ENCODE measurements at regions not wholly inside any gene's neighbourhood (a gene's known extent, or its start where the extent isn't known, plus 50 kb on each side); places are given as distances from the start of the nearest gene placed in this dataset.
"Not testable (repeated sequence)": the region's sequence is repeated elsewhere in the genome, so short reads cannot be mapped to it uniquely, and the experiment has no call there.

GRCh38 chr6:115137910-115138309 lies 795.1 kb upstream of the HS3ST5 start:
- Histone ChIP-seq H3K27ac (ENCODE audit: low read depth, low read length, poor library complexity, severe bottlenecking) (no peak overlapping the region), H2AFZ (ENCODE audit: low read length) (no peak overlapping the region), H3K9ac (ENCODE audit: low read length) (no peak overlapping the region), H3K36me3 (ENCODE audit: insufficient read depth, low read length) (no peaks in the 10 kb centered on the region), H4K20me1 (ENCODE audit: insufficient read depth, low read length) (no peaks in the 10 kb centered on the region), H3K27me3 (ENCODE audit: insufficient read depth, low read length) (no peaks in the 10 kb centered on the region), H3K4me3 (ENCODE audit: low read depth, low read length, poor library complexity, severe bottlenecking) (no peak overlapping the region), H3K9me2 (ENCODE audit: low read depth, low read length) (no peaks in the 10 kb centered on the region), H3K4me1 (ENCODE audit: insufficient read depth, low read length, severe bottlenecking) (no peaks in the 10 kb centered on the region), H3K9me3 (ENCODE audit: low read length) (no peaks in the 10 kb centered on the region), H3K79me2 (ENCODE audit: insufficient read depth, low read length) (no peaks in the 10 kb centered on the region), H3K4me2 (ENCODE audit: low read length) (no peak overlapping the region), H3F3A (ENCODE audit: insufficient read depth, low read length) (no peaks in the 10 kb centered on the region)
- no peak for TF ChIP-seq CTCF (IDR thresholded peaks at IDR 0.05; ENCODE audit: low read length)
- TF ChIP-seq EZH2 (IDR thresholded peaks at IDR 0.05; ENCODE audit: borderline replicate concordance, low read length) = no peak

- Histone ChIP-seq H2AFZ (ENCODE audit: low read length) (no peak overlapping the region), H3F3A (ENCODE audit: insufficient read depth, low read length) (no peaks in the 10 kb centered on the region), H3K79me2 (ENCODE audit: insufficient read depth, low read length) (no peaks in the 10 kb centered on the region), H3K4me3 (ENCODE audit: low read depth, low read length, poor library complexity, severe bottlenecking) (no peak overlapping the region), H3K9me3 (ENCODE audit: low read length) (no peaks in the 10 kb centered on the region), H3K4me2 (ENCODE audit: low read length) (no peak overlapping the region), H3K27me3 (ENCODE audit: insufficient read depth, low read length) (no peaks in the 10 kb centered on the region), H4K20me1 (ENCODE audit: insufficient read depth, low read length) (no peaks in the 10 kb centered on the region), H3K9me2 (ENCODE audit: low read depth, low read length) (no peaks in the 10 kb centered on the region), H3K9ac (ENCODE audit: low read length) (no peak overlapping the region), H3K4me1 (ENCODE audit: insufficient read depth, low read length, severe bottlenecking) (no peaks in the 10 kb centered on the region), H3K36me3 (ENCODE audit: insufficient read depth, low read length) (no peaks in the 10 kb centered on the region), H3K27ac (ENCODE audit: low read depth, low read length, poor library complexity, severe bottlenecking) (no peak overlapping the region)
- TF ChIP-seq EZH2 (IDR thresholded peaks at IDR 0.05; ENCODE audit: borderline replicate concordance, low read length) = no peak
- TF ChIP-seq CTCF (IDR thresholded peaks at IDR 0.05; ENCODE audit: low read length) = no peak
These were observed 791.0 kb upstream of the HS3ST5 start for GRCh38 chr6:115133790-115134189.

GRCh38 chr6:115131709-115132490 lies 789.1 kb upstream of the HS3ST5 start:
- Histone ChIP-seq H3F3A (ENCODE audit: insufficient read depth, low read length) (no peaks in the 10 kb centered on the region), H3K4me1 (ENCODE audit: insufficient read depth, low read length, severe bottlenecking) (no peaks in the 10 kb centered on the region), H3K36me3 (ENCODE audit: insufficient read depth, low read length) (no peaks in the 10 kb centered on the region), H3K9me3 (ENCODE audit: low read length) (no peaks in the 10 kb centered on the region), H3K9ac (ENCODE audit: low read length) (no peak overlapping the region), H3K27me3 (ENCODE audit: insufficient read depth, low read length) (no peaks in the 10 kb centered on the region), H3K4me3 (ENCODE audit: low read depth, low read length, poor library complexity, severe bottlenecking) (no peak overlapping the region), H2AFZ (ENCODE audit: low read length) (no peak overlapping the region), H4K20me1 (ENCODE audit: insufficient read depth, low read length) (no peaks in the 10 kb centered on the region), H3K79me2 (ENCODE audit: insufficient read depth, low read length) (no peaks in the 10 kb centered on the region), H3K9me2 (ENCODE audit: low read depth, low read length) (no peaks in the 10 kb centered on the region), H3K4me2 (ENCODE audit: low read length) (no peak overlapping the region), H3K27ac (ENCODE audit: low read depth, low read length, poor library complexity, severe bottlenecking) (no peak overlapping the region)
- no peak for TF ChIP-seq CTCF (IDR thresholded peaks at IDR 0.05; ENCODE audit: low read length)
- TF ChIP-seq EZH2 (IDR thresholded peaks at IDR 0.05; ENCODE audit: borderline replicate concordance, low read length) = no peak

- not testable (repeated sequence) for H3K9me3 ChIP-seq (ENCODE audit: low read length); H3K4me2 ChIP-seq (ENCODE audit: low read length); H3K27me3 ChIP-seq (ENCODE audit: insufficient read depth, low read length); H3K4me3 ChIP-seq (ENCODE audit: low read depth, low read length, poor library complexity, severe bottlenecking); H4K20me1 ChIP-seq (ENCODE audit: insufficient read depth, low read length); H3K36me3 ChIP-seq (ENCODE audit: insufficient read depth, low read length); H3F3A ChIP-seq (ENCODE audit: insufficient read depth, low read length); H3K9me2 ChIP-seq (ENCODE audit: low read depth, low read length); H2AFZ ChIP-seq (ENCODE audit: low read length); H3K9ac ChIP-seq (ENCODE audit: low read length); H3K4me1 ChIP-seq (ENCODE audit: insufficient read depth, low read length, severe bottlenecking); H3K79me2 ChIP-seq (ENCODE audit: insufficient read depth, low read length); H3K27ac ChIP-seq (ENCODE audit: low read depth, low read length, poor library complexity, severe bottlenecking)
These were observed 778.7 kb upstream of the HS3ST5 start for GRCh38 chr6:115121513-115121912.

Data from OCI-LY1 (cell line).